ENCODE measurements at regions not wholly inside any gene's neighbourhood (a gene's known extent, or its start where the extent isn't known, plus 50 kb on each side); places are given as distances from the start of the nearest gene placed in this dataset.

GRCh38 chr4:96112631-96113030 lies 272.7 kb downstream of the PDHA2 start:
- Histone ChIP-seq H3K4me1 (ENCODE audit: control insufficient read depth in 1 of 2, insufficient read depth in 2 of 2, low read length in 2 of 2) (no peaks in the 10 kb centered on the region), H3K9me3 (replicated peaks in 1 of 2; ENCODE audit: control insufficient read depth in 1 of 2, insufficient read depth in 1 of 2, low read length in 2 of 2) (peaks cover 0 to 5% of the 10 kb centered on the region in 2 donors), H2AFZ (ENCODE audit: insufficient read depth, low read depth, low read length, poor library complexity, severe bottlenecking) (no peak overlapping the region), H3K36me3 (replicated peaks in 1 of 2; ENCODE audit: control insufficient read depth in 1 of 2, insufficient read depth in 2 of 2, low read length in 2 of 2) (no peaks in the 10 kb centered on the region), H3K79me2 (ENCODE audit: insufficient read depth, low read length) (no peaks in the 10 kb centered on the region), H3K4me2 (replicated peaks; ENCODE audit: extremely low read depth, low read length, poor library complexity, severe bottlenecking) (no peak overlapping the region), H3K4me3 (replicated peaks in 1 of 3; ENCODE audit: low read depth in 2 of 3, low read length in 3 of 3) (no peak overlapping the region), H3K9ac (ENCODE audit: insufficient read depth, low read length, poor library complexity, severe bottlenecking) (no peak overlapping the region), H3K27ac (ENCODE audit: low read depth in 1 of 2, low read length in 2 of 2) (no peak overlapping the region), H3K27me3 (ENCODE audit: control insufficient read depth in 2 of 2, insufficient read depth in 2 of 2, low read length in 2 of 2) (no peaks in the 10 kb centered on the region), H4K20me1 (ENCODE audit: insufficient read depth, low read length) (no peaks in the 10 kb centered on the region)
- H3K36me3 Mint-ChIP-seq = no peaks in the 10 kb centered on the region
- H3K4me3 Mint-ChIP-seq = no peak overlapping the region
- no peaks in the 10 kb centered on the region for H3K4me1 Mint-ChIP-seq
- DNase-seq = no peak
- TF ChIP-seq CTCF (IDR thresholded peaks at IDR 0.05) = no peak
- peaks cover 0 to 10% (median 4%) of the 10 kb centered on the region in 7 donors for H3K9me3 Mint-ChIP-seq
- no peaks in the 10 kb centered on the region for H3K27me3 Mint-ChIP-seq (ENCODE audit: low read depth in 3 of 3)
- intact Hi-C loops (cut with micrococcal nuclease) = no loop called here
- H3K27ac Mint-ChIP-seq = no peak overlapping the region

- H3K27me3 Mint-ChIP-seq (ENCODE audit: low read depth in 3 of 3) = no peaks in the 10 kb centered on the region
- H3K4me3 ChIP-seq (replicated peaks in 1 of 3; ENCODE audit: low read depth in 2 of 3, low read length in 3 of 3) = no peak overlapping the region
- no peaks in the 10 kb centered on the region for H3K79me2 ChIP-seq (ENCODE audit: insufficient read depth, low read length)
- no peak for DNase-seq
- no CpG with 5 or more reads among the region's 1 CpG for WGBS (ENCODE audit: insufficient coverage)
- peaks cover 3 to 13% of the 10 kb centered on the region in 2 donors for H3K9me3 ChIP-seq (replicated peaks in 1 of 2; ENCODE audit: control insufficient read depth in 1 of 2, insufficient read depth in 1 of 2, low read length in 2 of 2)
- H3K4me2 ChIP-seq (replicated peaks; ENCODE audit: extremely low read depth, low read length, poor library complexity, severe bottlenecking) = no peak overlapping the region
- no peaks in the 10 kb centered on the region for H3K4me1 Mint-ChIP-seq
- peaks cover 0 to 16% (median 6%) of the 10 kb centered on the region in 7 donors for H3K9me3 Mint-ChIP-seq
- H3K36me3 ChIP-seq (replicated peaks in 1 of 2; ENCODE audit: control insufficient read depth in 1 of 2, insufficient read depth in 2 of 2, low read length in 2 of 2) = no peaks in the 10 kb centered on the region
- intact Hi-C loops (cut with micrococcal nuclease) = no loop called here
- H3K4me3 Mint-ChIP-seq = no peak overlapping the region
- no peak for TF ChIP-seq CTCF (IDR thresholded peaks at IDR 0.05)
- no peaks in the 10 kb centered on the region for H3K36me3 Mint-ChIP-seq
- no peak overlapping the region for H3K9ac ChIP-seq (ENCODE audit: insufficient read depth, low read length, poor library complexity, severe bottlenecking)
- H2AFZ ChIP-seq (ENCODE audit: insufficient read depth, low read depth, low read length, poor library complexity, severe bottlenecking) = no peak overlapping the region
- H4K20me1 ChIP-seq (ENCODE audit: insufficient read depth, low read length) = no peaks in the 10 kb centered on the region
- no peak overlapping the region for H3K27ac ChIP-seq (ENCODE audit: low read depth in 1 of 2, low read length in 2 of 2)
- H3K27me3 ChIP-seq (ENCODE audit: control insufficient read depth in 2 of 2, insufficient read depth in 2 of 2, low read length in 2 of 2) = no peaks in the 10 kb centered on the region
- H3K4me1 ChIP-seq (ENCODE audit: control insufficient read depth in 1 of 2, insufficient read depth in 2 of 2, low read length in 2 of 2) = no peaks in the 10 kb centered on the region
- H3K27ac Mint-ChIP-seq = no peak overlapping the region
These were observed 280.3 kb downstream of the PDHA2 start for GRCh38 chr4:96120206-96120605.
